GM21381 (cell line): ENCODE measurements at regions not wholly inside any gene's neighbourhood (a gene's known extent, or its start where the extent isn't known, plus 50 kb on each side); places are given as distances from the start of the nearest gene placed in this dataset.
"Not testable (repeated sequence)": the region's sequence is repeated elsewhere in the genome, so short reads cannot be mapped to it uniquely, and the experiment has no call there.

Experiments used
- ATAC-seq: cut with Tn5 transposase; IDR thresholded peaks from one replicate; pipeline ENCODE4 v1.9.1; 2021; ENCODE audit warnings: mild to moderate bottlenecking, moderate library complexity; ENCODE audit not compliant: unreplicated experiment

DNA sequence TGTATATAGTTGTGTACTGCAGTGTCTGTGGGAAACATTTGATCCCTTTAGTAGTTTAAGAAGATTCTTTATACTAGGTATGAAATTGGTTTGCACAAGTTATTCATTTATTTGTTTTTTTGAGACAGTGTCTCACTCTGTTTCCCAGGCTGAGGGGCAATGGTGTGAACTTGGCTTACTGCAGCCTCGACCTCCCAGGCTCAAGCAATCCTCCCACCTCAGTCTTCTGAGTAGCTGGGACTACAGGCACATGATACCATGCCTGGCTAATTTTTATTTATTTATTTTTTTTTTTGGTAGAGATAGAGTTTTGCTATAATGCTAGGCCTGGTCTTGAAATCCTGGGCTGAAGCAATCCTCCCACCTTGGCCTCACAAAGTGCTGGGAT, 209.4 kb downstream of the RASSF9 start:
- no peak for ATAC-seq

DNA sequence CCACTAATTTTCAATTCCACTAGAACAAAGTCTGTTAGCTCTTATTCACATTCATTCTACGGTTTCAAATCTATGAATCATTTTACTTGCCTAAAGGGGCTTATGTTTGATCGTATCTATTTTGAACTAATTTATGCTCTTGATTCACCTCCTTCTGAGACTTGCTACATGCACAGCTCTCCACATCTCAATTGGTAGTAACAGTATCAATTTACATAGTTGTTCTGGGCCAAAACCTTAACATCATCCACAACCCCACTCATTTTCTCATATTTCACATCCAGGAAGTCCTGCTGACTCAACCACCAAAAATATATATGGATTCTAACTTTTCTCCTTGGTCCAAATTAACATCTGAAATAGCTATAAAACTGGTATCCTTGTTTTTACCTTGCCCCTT, 208.6 kb downstream of the RASSF9 start:
- ATAC-seq, result no peak

DNA sequence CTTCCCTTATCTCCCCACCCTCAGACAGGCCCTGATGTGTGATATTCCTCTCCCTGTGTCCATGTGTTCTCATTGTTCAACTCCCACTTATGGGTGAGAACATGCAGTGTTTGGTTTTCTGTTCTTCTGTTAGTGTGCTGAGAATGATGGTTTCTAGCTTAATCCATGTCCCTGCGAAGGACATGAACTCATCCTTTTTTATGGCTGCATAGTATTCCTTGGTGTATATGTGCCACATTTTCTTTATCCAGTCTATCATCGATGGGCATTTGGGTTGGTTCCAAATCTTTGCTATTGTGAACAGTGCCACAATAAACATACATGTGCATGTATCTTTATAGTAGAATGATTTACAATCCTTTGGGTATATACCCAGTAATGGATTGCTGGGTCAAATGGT, 207.6 kb downstream of the RASSF9 start:
- not testable (repeated sequence) for ATAC-seq

DNA sequence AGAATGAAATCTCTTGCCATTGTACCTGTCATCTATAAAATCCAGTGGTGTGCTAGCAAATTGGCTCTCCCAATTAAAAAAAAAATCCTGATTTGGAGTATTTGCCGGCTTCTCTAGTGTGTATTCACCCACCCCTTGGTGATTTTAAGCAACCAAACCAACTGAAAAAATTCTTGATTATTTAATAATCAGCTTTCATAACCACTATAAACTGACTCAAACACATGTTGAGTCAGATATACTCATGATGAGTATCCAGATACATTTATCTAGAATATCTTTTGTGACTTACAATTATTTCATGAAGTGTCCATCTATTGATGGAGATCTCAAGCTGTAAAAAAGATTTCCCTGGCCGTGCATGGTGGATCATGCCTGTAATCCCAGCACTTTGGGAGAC, 205.4 kb downstream of the RASSF9 start:
- no peak for ATAC-seq

DNA sequence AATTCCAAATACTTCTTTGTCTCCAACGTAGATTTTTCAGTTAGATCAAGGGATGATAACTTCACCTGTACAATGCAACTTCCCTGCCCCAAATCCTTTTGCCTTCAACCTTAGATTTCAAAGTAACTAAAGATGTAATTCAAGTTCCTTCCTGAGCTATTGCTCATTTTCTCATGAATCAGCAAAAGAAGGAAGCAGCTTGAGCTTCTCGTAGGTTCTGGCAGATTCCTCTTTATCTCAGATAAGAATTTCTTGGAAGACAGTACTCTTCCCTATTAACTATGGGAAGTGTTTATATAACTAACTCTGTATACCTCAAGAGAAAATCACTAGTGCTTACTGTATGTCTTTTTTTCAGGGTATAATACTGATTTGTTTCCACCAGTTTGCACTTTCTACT, 203.8 kb downstream of the RASSF9 start:
- ATAC-seq, result no peak

DNA sequence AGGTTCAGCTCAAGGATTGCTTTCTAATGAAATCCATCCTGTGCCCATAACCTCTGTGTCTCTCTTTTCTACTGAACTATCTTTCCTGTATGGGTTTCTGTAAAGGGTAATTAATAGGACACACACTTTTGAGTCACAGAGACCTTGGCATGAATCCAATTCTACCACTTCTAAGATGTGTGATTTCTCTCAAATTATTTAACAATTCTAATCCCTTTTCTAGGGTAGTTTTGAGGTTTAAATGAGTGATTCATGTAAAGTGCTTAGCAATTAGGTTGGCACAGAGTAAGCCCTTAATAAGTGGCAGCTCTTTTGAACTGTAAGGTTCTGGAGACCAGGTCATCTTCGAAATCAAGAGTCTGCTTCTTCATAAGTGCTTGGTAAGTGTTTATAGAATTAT, 202.7 kb downstream of the RASSF9 start:
- ATAC-seq, result no peak

DNA sequence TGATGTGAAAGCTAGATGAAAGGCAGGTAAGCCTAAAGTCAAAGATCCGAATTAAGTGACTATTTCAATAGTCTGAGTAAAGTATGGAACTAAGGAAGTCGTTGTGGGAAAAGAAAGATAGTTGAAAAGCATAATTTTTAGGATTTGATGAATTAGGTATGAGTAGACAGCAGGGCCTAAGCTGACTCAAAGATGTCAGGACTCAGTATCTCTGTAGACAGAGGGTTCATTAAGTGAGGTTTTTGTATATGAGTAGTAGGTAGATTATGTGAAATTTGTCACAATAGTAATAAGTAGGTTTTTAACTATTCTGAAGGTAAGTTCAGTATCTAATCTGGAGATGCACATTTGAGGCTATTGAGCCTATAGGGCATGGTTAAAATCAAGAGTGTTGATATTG, 196.4 kb downstream of the RASSF9 start:
- no peak for ATAC-seq

DNA sequence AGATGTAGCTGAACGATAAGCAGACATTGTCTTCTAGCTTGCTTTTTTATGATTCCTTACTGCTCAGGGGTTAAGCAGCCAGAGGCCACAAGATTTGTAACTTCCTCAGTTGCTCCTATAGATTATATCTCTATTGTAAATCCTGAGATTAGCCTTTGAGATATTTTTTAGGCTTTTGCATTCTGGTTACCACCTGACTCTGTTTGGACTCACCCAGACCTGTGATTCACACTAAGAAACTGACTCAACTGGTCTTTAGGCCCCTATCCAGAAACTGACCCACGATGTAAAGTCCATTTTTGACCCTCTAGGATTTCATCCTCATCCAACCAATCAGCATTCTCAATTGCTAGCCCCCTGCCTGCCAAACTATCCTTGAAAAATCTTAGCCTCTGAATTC, 194.4 kb downstream of the RASSF9 start:
- ATAC-seq, result no peak

DNA sequence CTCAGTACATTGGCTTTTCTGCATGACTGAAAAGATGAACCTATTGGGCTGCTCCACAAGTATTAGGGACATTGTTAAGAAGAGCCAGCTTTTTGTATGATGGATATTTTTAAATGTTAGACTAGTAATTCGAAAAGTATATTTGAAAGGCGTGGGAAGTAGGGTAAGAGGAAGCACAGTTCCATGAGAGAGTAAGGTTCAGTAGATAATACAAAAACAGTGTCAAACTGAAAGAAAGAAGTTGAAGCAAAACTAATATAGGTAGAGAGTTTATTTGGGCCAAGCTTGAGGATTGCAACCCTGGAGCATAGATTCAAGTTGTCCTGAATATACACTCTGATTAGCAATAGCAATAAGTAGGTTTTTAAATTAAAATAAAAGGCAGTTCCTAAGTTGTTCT, 193.9 kb downstream of the RASSF9 start:
- no peak for ATAC-seq

DNA sequence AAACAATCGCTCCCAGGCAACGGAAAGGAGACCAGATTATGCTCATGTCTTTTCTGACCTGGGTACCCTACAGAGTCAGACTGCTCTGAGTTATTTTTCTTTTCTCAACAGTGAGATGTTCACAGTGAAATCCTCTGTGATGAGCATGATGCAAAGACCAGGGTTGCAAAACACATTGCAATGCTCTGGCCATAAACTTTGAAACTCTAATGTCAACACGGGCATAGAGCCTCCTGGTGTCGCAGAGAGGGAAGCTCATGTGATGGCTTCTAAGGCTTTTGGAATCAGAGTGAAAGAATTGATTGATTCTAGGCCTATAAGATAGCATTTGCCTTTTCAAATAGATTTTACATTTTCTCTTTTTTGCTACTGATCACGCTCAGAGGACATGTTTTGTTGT, 193.4 kb downstream of the RASSF9 start:
- no peak for ATAC-seq

DNA sequence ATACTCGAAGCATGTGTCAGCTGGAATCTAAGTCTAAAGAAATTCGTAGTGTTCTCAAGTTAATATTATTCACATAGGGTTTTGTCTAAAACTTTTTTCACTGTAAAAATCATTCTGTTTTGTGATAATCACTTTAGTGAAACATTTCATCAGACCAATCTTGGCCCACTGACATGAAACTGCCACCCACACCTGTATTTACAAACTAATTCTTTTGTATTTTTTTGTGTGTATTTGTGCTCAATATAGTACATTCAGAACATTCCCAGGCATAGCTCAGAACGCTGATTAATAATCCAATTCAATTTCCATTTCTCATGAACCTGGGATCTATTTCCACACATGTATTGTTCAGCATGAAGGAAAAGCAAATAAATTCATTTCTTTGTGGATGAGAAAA, 191.7 kb downstream of the RASSF9 start:
- no peak for ATAC-seq

DNA sequence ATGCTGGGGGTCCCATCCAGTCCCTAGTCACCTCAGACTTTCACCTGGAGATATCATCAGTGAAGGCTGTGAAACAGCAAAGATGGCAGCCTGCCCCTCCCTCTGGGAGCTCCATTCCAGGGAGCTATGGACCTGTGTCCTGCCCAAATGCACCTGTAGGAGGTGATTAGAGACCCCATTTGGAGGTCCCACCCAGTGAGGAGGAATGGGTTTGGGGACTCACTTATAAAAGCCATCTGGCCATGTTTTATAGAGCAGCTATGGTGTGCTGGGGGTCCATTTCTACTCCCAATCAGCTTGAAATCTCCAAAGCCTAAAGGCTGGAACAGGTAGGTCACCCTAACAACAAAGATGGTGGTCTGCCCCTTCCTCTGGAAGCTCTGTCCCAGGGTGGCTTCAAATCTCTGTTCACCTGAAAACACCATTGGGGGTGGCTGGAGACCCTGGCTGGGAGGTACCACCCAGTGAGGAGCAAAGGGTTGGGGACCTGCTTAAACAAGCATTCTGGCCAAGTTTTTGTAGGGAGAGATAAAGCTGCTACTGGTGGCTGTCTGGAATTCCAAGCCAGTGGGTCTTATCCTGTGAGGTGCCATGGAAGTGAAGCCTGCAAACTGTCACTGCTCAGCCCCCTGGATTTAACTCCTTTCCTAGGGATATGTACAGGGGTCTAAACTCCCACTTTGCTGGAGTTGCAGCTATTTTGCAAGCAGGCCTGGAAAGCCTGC, 182.3 kb downstream of the RASSF9 start:
- no peak for ATAC-seq

DNA sequence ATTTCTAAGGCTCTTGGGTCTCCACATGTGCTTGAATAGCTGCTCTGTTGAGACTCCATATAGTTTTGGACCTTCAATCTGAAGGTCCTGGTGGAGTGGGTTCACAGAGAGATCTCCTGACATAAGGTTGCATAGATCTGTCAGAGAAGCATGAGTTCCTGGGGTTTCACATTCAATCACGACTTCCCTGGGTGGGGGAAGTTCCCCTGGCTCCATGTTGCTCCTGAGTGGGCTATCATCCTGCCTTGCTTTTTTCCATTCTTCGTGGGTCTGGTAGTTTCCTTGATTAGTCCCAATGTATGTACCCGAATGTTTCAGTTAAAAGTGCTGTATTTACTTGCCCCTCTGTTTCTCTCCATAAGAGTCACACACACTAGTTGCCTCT, 181.8 kb downstream of the RASSF9 start:
- no peak for ATAC-seq

DNA sequence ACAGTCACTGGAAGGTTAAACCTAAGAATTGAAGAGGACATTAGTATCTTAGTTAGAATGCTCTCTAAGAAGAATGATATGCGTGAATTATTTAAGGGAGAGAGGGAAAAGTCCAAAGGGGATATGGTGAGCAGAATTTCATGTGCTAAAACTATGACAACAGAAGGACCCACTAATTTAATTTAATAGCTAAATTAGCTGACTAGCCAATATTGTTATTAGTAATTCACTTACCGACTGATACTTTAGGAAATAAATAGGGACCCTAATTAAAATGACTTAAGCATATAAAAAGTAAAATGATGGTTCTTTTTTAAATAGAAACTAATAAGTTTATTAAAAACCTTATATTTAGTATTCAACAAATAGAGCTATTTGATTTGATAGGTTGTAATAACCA, 179.6 kb downstream of the RASSF9 start:
- no peak for ATAC-seq

DNA sequence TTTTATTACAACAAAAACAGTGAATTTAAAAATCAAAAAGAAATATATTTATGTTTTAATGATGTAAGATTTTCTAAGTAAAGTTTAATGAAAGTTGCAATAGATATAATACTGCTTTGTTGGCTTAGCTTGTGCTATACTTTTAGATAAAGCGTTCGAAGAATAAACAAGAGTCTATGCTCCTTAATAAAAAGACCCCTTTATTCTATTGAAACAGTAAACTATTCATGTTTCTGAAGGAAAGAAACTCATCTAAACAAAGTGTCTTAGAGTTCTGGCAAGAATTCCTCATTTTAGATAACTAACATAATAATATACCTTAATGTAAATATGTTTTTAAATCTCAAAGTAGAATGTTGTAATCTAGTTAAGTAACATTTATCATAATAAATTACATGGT, 179.0 kb downstream of the RASSF9 start:
- no peak for ATAC-seq

DNA sequence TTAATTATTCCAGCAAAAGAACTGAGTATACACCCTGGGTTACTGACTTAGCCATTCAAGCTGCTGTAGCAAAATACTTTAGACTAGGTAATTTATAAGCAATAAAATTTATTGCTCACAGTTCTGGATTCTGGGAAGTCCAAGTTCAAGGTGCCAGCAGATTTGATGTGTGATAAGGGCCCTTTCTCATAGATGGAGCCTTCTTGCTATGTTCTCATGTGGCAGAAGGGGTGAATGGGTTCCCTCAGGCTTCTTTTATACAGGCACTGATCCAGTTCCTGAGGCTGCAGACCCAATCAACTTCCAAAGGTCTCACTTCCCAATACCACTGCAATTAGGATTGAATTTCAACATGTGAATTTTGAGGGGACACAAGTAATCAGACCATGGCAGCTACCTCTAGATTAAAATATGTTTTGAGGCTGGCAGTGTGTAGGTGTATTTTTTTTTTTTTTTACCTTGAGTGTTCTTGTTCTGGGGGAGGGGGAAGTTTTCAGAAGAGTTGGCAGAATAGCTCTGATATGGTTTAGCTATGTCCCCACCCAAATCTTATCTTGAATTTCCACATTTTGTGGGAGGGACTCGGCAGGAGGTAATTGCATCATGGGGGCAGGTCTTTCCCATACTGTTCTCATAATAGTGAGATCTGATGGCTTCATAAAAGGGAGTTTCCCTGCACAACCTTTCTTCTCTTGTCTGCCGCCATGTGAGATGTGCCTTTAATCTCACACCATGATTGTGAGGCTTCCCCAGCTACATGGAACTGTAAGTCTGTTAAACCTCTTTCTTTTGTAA, 178.2 kb downstream of the RASSF9 start:
- no peak for ATAC-seq

DNA sequence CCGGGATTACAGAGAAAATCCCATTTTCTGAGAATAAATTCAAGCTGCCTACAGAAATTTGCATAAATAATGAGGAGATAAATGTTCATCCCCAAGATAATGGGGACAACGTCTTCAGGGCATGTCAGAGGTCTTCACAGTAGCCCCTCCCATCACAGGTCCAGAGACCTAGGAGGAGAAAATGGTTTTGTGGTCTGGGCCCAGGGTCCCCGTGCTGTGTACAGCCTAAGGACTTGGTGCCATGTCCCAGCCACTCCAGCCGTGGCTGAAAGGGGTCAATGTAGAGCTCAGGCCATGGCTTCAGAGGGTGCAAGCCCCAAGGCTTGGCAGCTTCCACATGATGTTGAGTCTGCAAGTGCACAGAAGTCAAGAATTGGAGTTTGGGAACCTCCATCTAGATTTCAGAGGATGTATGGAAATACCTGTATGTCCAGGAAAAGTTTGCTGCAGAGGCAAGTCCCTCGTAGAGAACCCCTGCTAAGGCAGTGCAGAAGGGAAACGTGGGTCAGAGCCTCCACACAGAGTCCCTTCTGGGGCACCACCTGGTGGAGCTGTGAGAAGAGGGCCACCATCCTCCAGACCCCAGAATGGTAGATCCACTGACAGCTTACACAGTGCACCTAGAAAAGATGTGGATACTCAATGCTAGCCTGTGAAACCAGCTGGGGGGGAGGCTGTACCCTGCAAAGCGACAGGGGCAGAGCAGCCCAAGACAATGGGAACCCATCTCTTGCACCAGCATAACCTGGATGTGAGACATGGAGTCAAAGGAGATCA, 176.3 kb downstream of the RASSF9 start:
- ATAC-seq, result no peak

DNA sequence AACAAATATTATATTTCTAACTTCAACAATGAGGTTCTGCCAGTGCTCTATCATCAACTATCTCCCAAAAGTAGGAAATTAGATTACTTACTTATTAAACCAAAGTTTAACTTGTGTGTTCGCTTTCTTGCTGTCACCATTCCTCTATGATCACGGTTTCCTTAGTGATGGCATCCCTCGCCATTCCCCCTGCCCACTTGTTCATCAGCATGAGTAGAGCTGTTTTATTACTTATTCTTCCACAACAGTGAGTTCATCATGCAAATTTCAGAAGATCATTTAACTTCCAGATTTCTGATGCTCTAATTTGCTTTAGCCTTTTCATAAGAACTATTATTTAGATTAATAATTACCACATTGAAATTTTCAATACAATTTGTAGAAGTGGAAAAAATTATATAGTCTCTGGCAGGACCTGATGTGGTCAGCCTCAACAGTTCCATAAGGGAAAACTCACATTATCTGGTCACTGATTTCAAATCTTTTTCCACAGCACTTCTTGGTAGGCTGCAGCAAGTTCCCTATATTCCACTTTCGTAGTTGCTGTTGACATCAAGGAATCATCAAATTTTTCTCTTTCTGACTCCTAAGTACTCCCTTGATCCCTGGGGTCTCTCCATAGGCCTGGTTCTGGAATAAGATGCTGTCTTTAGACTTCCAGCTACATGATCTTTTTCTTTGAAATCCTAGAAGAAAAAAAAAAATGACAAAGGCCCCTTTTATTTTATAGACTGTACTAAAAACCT, 174.6 kb downstream of the RASSF9 start:
- no peak for ATAC-seq

DNA sequence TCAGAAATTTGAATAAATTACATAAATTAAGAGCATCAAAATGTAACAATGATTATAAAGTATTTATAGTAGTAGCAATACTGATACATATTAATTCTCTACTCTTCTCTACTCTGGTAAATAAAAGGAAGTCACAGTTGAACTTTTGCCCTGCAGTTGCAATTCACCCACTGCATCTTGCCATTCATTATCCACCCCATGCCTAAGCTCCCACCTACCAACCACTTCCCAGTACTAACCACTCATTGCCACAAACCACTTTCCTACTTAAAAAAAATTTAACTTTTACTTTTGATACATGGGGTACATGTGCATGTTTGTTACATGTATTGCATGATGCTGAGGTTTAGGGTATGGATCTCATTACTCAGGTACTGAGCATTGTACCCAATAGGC, 174.0 kb downstream of the RASSF9 start:
- ATAC-seq, result no peak

DNA sequence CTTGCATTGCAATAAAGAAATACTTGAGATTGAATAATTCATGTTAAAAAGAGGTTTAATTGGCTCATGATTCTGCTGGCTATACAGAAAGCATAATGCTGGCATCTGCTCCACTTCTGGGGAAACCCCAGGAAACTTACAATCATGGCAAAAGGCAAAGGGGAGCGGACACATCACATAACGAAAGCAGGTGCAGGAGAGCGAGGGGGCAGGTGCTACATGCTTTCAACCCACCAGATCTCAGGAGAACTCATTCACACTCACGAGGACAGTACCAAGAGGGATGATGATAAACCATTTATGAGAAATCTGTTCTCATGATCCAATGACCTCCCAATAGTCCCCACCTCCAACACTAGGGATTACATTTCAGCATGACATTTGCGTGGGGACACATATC, 172.6 kb downstream of the RASSF9 start:
- no peak for ATAC-seq

DNA sequence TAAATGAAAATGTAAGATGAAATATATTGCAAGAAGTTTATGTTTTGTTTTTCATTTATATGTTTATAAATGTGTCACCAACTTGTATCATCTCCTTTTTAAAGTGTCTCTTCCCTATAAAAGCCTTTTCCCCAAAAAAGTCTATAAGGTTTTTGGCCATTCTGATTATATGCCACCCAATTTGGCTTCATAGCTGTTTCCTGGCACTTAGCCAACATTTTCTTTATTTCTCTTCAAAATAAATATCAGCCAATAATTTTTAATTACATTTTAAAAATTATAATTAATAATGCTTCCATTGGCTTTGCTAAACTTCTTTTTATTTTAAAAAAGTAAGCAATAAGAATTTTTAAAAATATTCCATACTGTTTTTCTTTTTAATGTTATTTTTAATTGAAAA, 171.8 kb downstream of the RASSF9 start:
- ATAC-seq, result no peak
